ENCODE measurements at regions not wholly inside any gene's neighbourhood (a gene's known extent, or its start where the extent isn't known, plus 50 kb on each side); places are given as distances from the start of the nearest gene placed in this dataset.

DNA sequence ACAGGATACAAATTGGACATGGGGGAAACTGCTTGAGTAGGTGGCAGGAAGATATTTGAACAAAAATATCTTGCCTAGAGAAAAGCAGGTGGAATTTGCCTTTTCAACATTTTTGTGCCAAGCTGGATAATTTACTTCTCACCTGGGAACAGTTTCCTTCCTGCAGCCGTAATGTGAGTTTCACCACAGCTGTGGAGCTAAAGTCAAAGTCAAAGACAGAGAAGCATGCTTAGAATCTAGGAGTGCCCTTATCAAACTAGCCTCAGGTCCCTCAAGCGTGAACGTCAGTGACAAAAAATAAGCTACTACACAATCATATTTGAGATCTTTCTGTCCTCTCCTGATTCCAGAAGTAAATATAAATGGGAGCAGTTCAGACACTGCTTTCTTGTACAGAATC is 588.9 kb downstream of the MAT2B start:
- TF ChIP-seq, protein P1, sequence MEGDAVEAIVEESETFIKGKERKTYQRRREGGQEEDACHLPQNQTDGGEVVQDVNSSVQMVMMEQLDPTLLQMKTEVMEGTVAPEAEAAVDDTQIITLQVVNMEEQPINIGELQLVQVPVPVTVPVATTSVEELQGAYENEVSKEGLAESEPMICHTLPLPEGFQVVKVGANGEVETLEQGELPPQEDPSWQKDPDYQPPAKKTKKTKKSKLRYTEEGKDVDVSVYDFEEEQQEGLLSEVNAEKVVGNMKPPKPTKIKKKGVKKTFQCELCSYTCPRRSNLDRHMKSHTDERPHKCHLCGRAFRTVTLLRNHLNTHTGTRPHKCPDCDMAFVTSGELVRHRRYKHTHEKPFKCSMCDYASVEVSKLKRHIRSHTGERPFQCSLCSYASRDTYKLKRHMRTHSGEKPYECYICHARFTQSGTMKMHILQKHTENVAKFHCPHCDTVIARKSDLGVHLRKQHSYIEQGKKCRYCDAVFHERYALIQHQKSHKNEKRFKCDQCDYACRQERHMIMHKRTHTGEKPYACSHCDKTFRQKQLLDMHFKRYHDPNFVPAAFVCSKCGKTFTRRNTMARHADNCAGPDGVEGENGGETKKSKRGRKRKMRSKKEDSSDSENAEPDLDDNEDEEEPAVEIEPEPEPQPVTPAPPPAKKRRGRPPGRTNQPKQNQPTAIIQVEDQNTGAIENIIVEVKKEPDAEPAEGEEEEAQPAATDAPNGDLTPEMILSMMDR (IDR thresholded peaks at IDR 0.05), result no peak
- TF ChIP-seq ZFX (IDR thresholded peaks at IDR 0.05; ENCODE audit: borderline replicate concordance), result no peak
